Neural progenitor cell (in vitro differentiated cells): ENCODE measurements at regions not wholly inside any gene's neighbourhood (a gene's known extent, or its start where the extent isn't known, plus 50 kb on each side); places are given as distances from the start of the nearest gene placed in this dataset.

Experiments used
- CTCF ChIP-seq: fragments of 200-600 bp; sonication (generic); IDR thresholded peaks from 2 replicates; pipeline ENCODE4 v1.5.1; 2017; ENCODE audit warnings: antibody characterized with exemption, mild to moderate bottlenecking
- EZH2 ChIP-seq: fragments of 200-600 bp; sonication (generic); IDR thresholded peaks from 2 replicates; pipeline ENCODE4 v1.6.1; 2017; ENCODE audit warnings: antibody characterized with exemption, mild to moderate bottlenecking, moderate library complexity
- EZH2phosphoT487 ChIP-seq: fragments of 200-600 bp; sonication (generic); IDR thresholded peaks from 2 replicates; pipeline ENCODE4 v1.6.1; 2017; ENCODE audit warnings: antibody characterized with exemption

- TF ChIP-seq EZH2phosphoT487 = no peak
- TF ChIP-seq CTCF = no peak
- no peak for TF ChIP-seq EZH2
These were observed 57.1 kb upstream of the MAMLD1 start for GRCh38 chrX:150306002-150306401.
